ENCODE measurements at regions not wholly inside any gene's neighbourhood (a gene's known extent, or its start where the extent isn't known, plus 50 kb on each side); places are given as distances from the start of the nearest gene placed in this dataset.

DNA sequence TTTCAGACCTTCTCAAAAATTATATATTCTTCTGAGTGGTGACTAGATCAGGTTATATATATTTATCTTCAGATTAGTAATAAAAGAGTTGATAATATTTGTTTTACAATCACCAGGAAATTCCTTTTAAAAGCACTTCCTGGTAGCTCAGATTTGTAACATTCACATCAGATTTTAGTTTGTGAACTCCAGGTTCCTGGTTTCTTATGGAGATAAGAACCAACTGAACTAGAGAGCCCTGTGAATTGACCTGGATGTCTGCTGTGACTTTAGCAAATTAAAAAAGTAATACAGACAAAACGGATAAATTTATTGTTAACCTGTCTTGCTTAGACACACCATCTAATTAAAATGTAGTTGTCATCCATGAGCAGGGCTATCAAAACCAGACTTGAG lies 868.7 kb downstream of the BCL11A start:
- Mint-ChIP-seq H3K9me3 (peaks cover 24% of the 10 kb centered on the region), H3K36me3 (peaks cover 5% of the 10 kb centered on the region), H3K27ac (peak overlapping the region; percentile 65), H3K4me3 (no peak overlapping the region), H3K4me1 (peaks cover 14% of the 10 kb centered on the region), H3K27me3 (ENCODE audit: low read depth) (no peaks in the 10 kb centered on the region)
- TF ChIP-seq, protein P1, sequence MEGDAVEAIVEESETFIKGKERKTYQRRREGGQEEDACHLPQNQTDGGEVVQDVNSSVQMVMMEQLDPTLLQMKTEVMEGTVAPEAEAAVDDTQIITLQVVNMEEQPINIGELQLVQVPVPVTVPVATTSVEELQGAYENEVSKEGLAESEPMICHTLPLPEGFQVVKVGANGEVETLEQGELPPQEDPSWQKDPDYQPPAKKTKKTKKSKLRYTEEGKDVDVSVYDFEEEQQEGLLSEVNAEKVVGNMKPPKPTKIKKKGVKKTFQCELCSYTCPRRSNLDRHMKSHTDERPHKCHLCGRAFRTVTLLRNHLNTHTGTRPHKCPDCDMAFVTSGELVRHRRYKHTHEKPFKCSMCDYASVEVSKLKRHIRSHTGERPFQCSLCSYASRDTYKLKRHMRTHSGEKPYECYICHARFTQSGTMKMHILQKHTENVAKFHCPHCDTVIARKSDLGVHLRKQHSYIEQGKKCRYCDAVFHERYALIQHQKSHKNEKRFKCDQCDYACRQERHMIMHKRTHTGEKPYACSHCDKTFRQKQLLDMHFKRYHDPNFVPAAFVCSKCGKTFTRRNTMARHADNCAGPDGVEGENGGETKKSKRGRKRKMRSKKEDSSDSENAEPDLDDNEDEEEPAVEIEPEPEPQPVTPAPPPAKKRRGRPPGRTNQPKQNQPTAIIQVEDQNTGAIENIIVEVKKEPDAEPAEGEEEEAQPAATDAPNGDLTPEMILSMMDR (IDR thresholded peaks at IDR 0.05; ENCODE audit: unreplicated experiment) = no peak
- no peak for DNase-seq (ENCODE audit: low spot score in 2 of 2, unreplicated experiment in 2 of 2)

DNA sequence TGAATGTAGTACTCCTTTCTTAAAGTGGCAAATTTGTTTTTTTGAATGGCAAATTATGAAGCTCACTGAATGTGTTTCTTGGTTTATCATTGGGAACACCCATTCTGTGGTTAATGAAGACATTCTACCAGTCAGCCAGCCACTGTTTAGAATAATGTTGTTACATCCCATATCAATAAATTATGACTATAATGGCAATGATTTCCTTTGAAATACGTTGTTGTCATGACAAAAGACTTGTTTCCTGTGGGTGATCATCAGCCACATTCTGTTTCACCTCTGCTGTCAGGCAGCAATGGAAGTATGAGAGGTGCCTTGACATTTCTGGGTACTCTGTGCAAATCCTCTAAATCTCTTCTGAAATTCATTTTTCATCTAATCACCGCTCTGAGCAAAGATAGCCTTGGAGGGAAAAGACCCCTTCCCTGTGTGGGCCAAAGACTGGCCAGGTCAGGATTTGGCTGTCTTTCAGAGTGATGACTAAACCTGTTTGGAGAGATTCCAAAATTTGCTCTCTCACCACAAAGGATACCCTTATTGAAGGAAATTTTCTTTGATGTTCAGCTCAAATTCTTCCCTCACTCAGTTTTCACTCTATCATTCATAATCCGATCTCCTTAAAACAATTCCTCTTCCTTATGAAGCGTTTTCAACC lies 869.2 kb downstream of the BCL11A start:
- Mint-ChIP-seq H3K27ac (peak overlapping the region; percentile 65), H3K4me1 (peaks cover 14% of the 10 kb centered on the region), H3K4me3 (no peak overlapping the region)

DNA sequence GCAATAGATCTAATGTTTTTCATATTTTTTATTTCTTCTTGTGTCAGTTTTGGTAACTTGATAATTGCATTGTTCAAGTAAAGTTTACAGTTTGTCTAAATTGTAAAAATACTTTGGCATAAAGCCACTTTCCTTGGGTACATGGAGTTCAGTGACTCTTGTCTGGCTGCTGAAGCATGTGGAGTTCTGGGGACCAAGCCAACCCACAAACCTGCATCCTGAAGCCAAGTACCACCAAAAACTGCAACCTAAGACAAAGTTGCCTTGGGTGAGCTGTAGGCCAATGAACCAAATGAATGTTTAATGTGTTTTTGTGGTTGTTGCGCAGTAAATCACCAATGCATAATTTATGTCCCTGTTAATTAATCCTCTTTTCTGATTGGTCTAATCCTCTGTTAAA lies 872.6 kb downstream of the BCL11A start:
- Mint-ChIP-seq H3K27ac (no peak overlapping the region), H3K4me3 (no peak overlapping the region), H3K36me3 (peaks cover 2% of the 10 kb centered on the region), H3K9me3 (peaks cover 14% of the 10 kb centered on the region), H3K27me3 (ENCODE audit: low read depth) (no peaks in the 10 kb centered on the region), H3K4me1 (peaks cover 14% of the 10 kb centered on the region)
- DNase-seq (ENCODE audit: low spot score in 2 of 2, unreplicated experiment in 2 of 2) = no peak
- TF ChIP-seq, protein P1 (IDR thresholded peaks at IDR 0.05; ENCODE audit: unreplicated experiment) = no peak

More for the DNA sequence above, 869.2 kb downstream of the BCL11A start:
- Mint-ChIP-seq H3K36me3 (peaks cover 5% of the 10 kb centered on the region), H3K9me3 (peaks cover 24% of the 10 kb centered on the region), H3K27me3 (ENCODE audit: low read depth) (no peaks in the 10 kb centered on the region)
- DNase-seq (ENCODE audit: low spot score in 2 of 2, unreplicated experiment in 2 of 2) = no peak
- TF ChIP-seq, protein P1 (IDR thresholded peaks at IDR 0.05; ENCODE audit: unreplicated experiment) = no peak

DNA sequence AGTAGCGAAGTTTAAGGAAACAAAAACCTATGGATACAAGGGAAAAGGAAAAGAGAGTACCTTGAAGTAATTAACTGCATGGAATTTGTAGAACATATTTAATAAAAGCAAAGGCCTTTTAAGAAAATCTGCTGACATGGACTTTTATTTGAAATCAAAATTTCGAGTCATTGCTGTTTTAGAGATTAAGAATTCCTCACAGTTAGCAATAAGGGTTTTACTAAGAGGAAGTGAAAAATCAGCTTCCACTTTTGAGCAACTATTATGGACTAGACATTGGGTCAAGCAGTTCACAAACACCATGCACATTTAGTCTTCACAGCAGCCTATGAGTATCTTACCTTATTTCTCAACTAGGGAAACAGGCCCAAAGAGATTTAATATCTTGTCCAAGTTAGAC lies 876.3 kb downstream of the BCL11A start:
- no peak overlapping the region for H3K27ac Mint-ChIP-seq
- no peak overlapping the region for H3K4me3 Mint-ChIP-seq
- peaks cover 13% of the 10 kb centered on the region for H3K9me3 Mint-ChIP-seq
- H3K27me3 Mint-ChIP-seq (ENCODE audit: low read depth) = no peaks in the 10 kb centered on the region
- TF ChIP-seq, protein P1 (IDR thresholded peaks at IDR 0.05; ENCODE audit: unreplicated experiment) = no peak
- no peaks in the 10 kb centered on the region for H3K36me3 Mint-ChIP-seq
- peaks cover 3% of the 10 kb centered on the region for H3K4me1 Mint-ChIP-seq
- no peak for DNase-seq (ENCODE audit: low spot score in 2 of 2, unreplicated experiment in 2 of 2)

DNA sequence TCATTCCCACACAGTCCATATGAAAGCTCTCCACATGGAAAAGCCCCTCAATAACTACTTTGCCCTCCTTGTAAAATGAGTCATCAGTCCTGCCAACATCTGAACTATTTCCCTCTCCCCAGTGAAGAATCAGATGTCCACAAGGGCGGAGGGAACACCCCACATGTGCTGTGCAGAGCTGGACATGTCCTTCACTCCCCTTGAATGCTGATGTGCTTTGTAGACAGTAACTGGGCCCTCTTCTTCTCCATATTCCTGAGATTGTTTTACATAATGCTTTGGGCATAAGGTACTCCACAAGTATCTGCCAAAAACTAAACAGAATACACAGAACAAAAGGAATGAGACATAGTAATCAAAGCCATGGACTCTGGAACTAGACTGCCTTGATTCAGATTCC lies 879.4 kb downstream of the BCL11A start:
- DNase-seq (ENCODE audit: low spot score in 2 of 2, unreplicated experiment in 2 of 2) = no peak
- H3K27me3 Mint-ChIP-seq (ENCODE audit: low read depth) = no peaks in the 10 kb centered on the region
- no peak overlapping the region for H3K4me3 Mint-ChIP-seq
- no peaks in the 10 kb centered on the region for H3K36me3 Mint-ChIP-seq
- TF ChIP-seq, protein P1 (IDR thresholded peaks at IDR 0.05; ENCODE audit: unreplicated experiment) = no peak
- H3K9me3 Mint-ChIP-seq = no peaks in the 10 kb centered on the region
- H3K4me1 Mint-ChIP-seq = peaks cover 3% of the 10 kb centered on the region
- no peak overlapping the region for H3K27ac Mint-ChIP-seq

Measured in mesothelial cell of epicardium (in vitro differentiated cells).